Medulla oblongata (tissue), 1 donor: ENCODE measurements at regions not wholly inside any gene's neighbourhood (a gene's known extent, or its start where the extent isn't known, plus 50 kb on each side); places are given as distances from the start of the nearest gene placed in this dataset.

Source experiments
- DNase-seq: peaks from one replicate; pipeline ENCODE4 v3.0.0-alpha.2; 2015; ENCODE audit errors: extremely low spot score

DNA sequence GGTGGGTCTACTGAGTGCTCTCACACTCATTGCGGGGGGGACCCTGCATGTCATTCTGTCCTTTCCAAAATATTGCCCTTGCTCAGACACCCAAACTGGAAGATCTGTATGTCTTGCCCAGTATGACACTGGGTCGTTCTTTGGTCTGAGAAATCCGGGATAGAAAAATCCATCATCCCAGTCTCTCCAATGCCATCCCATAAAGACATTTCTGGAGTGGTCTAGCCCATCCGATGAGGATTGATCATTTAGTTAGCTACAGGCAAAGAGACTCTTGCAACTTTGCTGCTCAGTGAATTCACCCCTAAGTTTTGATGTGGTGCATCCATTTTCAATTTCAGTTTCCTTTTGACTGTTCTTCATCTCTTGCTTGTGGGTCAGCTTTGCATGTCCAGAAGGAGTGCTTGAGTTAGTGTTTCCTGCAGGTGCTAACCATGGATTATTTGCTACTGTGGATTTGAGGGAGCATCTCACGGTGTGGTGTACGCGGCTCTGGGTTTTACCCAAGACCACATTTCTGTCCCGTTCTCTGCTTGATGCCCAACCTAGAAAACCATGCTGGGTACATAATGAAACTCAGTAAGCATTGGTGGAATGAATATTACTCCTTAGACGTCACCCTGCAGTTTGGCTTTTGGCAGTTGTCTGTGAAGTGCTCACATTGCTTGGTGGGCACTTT, 247.0 kb upstream of the MKI67 start:
- no peak for DNase-seq

DNA sequence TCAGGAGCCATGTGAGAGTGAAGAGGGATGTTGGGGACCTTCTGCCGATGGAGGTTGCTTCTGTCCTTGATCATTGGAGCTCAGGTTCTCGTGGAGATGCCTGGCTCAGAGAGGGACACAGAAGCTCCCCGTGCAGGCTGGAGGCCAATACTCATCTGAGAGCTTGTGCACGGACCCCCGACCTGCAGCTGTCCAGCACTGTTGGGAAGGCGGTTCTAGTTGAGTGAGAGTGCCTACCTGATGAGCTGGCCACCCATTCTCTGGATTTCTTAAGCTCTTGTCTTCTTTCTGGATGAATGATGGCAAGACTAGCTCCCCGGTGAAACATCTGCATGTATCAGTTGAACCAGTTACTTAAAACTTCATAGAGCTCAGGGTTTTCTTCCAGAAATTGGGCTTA, 247.6 kb upstream of the MKI67 start:
- no peak for DNase-seq

DNA sequence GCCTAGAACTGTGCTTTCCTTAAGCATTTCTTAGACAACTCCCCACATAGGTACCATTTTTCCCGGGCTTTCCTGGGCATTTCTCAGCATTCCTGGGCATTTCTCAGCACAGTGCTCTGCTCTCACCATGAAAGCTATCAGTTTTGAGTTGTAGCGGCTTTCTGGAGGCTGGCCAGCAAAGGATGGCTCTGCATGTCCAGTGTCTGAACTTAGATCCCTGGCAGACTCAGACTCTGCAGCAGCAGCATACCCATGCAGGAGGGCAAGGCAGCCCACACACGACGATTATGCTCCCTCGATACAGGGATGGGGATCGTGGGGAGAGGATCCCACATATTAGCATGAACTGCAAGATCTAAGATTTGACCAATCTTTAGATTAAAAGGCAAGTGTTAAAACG, 248.9 kb upstream of the MKI67 start:
- no peak for DNase-seq

DNA sequence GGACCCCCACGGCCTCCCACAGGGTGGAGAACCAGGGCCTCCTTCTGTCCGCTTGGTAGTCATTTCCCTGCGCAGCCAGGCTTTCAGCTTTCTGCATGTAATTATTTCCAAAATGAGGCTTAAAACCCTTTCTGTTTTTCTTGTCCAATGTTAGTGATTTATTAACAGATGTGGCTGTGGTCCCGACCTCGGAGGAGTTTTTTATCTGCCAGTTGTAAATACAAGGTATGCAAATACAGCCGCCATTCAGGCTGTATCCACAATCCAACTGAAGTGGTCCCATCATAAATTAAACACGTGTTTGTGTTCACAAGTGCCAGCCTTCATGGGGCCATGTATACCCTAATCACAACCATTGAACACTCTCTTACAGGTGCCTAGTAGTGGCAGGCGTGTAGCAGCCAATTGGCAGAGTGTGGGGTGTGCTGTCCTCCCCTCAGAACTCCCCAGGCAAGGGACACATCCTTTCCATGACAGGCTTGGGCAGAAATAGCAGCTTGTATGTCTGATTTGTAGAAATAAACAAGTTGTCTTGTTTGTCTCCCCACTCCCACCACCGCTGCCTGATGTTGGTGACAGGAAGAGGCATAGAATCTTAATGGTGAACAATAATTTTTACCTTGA, 251.3 kb upstream of the MKI67 start:
- no peak for DNase-seq

DNA sequence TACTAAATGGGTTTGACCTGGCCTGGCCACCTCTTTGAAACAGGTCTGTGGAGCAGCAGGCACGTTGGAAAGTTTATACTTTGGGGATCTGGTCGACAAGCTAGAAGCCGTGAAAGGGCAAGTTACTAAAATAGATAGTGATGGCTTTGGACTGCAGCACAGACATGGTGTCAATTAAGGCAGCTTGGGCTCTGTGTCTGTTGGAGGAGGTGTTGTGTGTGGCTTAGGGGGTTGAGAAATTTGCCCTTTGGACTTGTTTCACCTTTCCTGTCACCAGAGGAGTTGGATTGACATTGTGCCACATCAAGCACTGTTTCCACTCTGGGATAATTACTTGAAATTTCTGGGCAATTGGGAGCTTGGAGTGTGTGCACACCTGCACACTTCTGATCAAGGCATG, 251.8 kb upstream of the MKI67 start:
- DNase-seq, result no peak

DNA sequence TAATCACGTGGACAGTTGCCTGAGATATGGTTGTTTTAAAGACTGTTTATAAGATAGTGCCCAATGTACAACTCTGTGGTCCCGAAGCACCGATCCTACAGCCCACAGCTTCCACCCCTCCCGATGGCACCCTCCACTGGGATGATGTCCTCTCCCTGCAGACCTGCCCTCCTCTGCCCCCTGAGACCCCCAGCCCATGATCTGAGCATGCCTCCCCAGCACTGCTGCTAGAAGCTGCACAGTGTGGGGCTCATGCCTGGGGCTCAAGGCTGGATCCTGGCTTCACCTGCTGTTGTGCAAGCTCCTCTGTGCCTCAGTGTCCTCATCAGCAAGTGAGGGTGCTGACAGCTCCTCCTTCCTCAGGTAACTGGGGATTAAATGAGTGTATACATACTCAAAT, 254.7 kb upstream of the MKI67 start:
- no peak for DNase-seq

DNA sequence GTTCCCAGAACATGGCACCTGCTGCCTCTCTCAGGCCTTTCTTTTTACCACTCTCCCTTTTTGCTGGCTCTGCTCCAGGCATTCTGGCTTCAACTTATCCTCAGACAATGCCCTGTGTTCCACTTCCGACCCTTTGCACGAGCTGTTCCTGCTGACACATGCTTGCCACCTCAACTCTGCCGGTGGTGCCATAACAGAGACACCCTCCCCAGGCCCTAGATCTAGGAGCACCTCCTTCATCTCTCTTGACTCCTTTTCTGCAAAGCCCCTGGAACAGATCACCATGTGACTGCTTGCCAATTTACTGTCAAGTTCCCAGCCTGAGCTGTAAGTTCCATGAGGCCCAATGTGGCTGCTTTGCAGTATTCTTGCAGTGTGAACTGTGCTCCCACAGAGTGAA, 256.0 kb upstream of the MKI67 start:
- no peak for DNase-seq

DNA sequence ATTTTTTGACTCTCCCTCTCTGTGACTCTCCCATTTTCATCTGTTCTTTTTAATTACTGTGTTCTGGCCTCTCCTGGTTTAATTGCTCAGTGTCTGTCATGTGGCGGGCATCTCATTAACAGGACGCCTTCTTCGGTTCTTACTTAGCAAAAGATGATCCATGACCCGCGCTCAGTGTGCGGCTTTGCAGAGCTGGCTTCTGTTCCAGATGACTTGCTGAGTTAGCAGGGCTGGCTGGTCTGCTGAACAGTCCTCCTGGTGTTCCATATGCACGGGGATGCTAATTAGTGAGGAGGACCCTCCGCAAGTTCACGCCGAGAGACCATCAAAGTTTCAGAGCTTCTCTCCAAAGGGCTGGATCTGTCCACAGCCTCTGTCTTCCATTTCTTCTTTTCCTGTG, 258.6 kb upstream of the MKI67 start:
- no peak for DNase-seq

DNA sequence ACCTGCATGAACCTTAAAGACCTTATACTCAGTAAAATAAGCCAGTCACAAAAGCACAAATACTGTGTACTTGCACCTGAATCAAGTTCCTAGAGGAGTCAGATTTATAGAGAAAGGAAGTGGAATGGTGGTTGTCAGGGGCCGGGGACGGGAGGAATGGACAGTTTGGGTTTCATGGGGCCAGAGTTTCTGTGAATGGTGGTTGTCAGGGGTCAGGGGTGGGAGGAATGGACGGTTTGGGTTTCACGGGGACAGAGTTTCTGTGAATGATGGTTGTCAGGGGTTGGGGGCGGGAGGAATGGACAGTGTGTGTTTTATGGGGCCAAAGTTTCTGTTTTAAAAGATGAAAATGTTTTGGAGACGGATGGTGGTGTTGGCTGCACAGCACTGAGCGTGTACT, 260.0 kb upstream of the MKI67 start:
- no peak for DNase-seq

DNA sequence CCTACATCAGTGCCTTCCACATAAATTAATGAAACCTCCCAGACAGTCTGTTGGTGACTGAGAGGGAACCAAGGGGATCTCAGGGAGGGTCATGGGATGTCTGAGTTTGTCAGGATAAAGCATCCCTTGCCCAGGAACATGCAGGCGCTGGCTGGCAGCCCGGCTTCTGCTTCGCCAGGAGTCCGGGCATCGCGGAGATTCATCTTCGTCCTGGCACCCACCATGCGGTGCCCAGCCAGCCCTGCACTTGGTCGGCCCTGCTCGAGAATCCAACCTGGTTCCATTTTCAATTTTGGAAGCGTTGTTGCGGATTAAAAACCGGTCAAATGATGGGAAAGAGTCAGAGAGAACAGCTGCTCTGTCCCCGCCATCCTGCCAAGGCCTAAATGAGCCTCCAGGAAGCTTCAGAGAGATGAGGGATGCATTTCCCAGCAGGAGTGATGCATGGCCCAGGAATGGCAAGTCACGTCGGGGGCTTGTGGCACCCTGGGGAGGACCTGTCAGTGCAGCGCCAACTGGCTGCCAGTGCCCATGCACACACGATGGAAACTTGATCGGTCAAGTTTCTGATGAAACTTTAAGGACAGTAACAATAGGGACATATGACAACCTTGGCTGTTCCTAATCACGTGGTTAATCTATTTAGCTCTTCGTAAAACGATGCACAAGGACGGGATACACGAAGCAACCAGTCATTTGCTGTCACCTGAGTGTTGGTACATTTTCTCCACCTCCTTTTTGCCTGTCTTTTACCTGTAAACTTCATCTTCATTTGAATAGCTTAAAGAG, 260.8 kb upstream of the MKI67 start:
- no peak for DNase-seq

DNA sequence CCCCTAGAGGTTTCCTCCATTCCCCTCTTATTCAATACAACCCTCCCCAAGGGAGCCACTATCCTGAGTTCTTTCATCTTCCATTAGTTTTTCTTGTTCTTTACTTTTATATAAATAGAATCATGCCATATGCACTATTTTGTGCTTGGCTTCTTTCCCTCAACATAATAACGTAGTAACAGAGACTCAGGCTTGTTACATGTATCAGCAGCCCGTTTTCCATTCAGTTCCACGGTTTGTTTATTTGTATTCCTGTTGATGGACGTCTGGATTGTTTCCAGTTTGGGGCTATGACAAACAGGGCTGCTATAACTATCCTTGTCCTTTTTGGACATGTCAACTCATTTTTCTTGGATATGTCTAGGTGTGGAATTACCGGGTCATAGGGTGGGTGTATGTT, 264.4 kb upstream of the MKI67 start:
- DNase-seq, result no peak

DNA sequence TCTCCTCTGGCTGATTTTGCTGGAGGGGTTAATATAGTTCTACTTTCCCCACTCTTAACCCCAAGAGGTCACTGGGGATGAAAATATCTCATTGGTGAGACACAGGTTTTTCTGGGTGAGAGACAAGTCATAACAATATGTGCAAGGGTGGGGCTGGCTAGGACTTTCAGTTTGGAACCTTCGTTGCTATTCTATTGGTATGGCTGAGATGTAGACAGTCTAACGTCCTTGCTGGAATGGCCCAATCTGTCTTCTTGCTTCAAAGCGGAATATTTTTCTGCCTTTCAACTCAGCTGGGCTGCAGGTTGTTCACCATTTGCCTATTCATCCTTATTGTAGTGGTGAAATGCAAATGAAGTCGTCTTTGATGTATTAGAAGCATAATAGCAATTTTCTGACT, 267.3 kb upstream of the MKI67 start:
- no peak for DNase-seq

DNA sequence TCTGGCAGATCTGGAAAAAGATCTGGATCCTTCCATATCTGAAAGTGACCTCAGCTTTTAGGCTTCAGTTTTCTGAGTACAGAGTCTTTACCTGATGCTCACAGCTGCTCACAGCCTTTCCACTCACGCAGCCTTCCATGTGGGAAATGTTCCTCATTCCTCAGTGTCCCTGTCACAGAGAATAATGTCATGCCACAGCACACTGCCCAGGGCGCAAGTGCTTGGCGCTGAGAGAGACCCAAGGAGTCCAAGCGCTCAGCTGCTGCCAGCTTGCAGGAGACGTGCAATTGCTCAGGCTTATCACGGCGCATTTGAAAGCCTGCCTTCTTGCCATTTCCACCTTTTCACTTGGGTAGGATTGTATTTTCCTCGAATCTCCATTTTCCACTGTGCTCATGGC, 271.9 kb upstream of the MKI67 start:
- no peak for DNase-seq

DNA sequence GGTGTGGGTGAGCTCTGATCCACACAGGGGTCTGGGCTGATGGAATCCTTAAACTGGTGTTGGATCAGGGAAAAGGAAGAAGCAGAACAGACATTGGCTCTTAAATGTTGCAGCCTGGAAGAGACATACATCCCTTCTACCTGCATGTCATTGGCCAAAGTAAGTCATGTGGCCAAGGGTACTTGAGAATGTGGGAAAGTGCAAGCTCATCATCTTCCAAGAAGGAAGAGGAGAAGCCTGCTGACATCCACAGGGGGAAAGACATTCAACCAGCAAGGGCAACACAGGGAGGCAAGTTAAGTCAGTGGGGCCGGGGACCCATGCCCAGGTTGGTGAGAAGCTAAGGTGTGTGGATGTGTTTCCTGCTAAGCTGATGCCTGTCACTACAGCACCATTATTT, 272.8 kb upstream of the MKI67 start:
- no peak for DNase-seq

DNA sequence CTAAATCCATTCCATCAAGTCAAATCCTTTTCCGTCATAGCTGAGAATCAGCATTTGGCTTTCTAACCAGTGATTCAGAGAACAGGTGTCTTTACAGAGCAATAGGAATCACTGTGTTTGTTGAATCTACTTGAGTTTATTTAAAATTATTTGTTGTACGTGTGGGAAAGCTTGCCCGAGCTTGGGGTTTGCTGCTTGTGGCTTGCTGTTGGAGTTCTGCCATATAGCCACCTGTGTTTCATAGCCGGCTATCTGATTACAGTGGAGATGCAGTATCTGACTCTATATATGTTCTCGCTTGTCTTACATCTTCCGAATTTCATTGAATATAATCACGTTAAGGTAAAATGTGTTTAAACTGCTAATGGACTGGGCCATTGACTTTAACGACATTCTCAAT, 274.3 kb upstream of the MKI67 start:
- no peak for DNase-seq

DNA sequence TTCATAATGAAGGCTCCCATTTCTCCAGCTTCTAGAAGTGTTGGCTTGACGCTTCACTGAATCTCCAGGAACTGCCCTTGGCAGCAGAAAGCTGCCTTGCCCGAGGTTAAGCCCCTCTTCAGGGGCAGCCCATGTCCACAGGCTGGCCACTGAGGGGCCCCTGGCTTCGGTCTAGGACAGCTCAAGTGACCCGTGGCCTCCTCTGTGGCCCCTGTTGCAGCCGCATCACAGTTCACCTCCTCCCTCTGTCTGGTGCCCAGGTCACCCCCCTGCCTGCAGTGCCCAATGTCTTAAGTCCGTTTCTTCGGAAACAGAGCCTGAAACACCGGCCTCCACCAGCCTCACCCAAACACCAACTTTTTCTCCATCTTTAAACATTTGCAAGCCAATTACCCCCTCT, 279.2 kb upstream of the MKI67 start:
- DNase-seq, result no peak

DNA sequence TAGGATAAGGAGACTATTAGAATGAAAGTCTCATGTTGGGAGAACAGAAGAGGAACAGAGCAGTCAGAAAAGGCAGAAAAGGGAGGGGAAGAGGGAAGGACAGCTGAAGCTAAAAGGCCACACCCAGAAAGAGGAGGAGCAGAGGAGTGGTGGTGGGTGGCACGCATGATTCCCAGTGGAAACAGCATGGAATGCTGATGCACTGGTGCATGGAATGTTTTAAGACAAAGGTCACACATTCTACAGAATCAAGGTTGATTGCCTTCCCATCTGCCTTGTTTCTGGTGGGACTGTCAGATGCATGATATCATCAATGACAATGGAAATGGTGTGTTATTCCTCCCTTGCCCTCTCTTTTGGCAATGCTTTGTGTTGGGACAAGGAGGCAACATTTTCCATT, 285.4 kb upstream of the MKI67 start:
- DNase-seq, result no peak

DNA sequence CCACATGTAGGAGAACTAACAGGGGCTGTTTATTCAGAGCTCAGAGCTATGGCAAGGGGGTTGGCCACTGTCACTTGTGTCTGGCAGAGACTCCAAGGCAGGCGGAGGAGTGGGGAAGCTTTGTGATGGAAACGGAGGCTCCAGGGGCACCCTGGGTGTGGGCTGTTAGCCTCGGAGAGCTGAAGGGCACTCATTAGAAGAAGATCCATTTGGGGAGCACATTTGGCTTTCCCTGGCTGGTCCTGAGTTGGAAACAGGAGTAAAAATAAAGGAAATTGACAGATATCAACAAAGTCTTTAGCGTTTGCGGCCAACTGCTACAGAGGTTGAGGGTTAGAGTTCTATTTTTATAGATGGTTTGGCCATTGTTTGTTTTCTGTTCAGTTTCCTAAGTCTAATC, 288.3 kb upstream of the MKI67 start:
- no peak for DNase-seq

DNA sequence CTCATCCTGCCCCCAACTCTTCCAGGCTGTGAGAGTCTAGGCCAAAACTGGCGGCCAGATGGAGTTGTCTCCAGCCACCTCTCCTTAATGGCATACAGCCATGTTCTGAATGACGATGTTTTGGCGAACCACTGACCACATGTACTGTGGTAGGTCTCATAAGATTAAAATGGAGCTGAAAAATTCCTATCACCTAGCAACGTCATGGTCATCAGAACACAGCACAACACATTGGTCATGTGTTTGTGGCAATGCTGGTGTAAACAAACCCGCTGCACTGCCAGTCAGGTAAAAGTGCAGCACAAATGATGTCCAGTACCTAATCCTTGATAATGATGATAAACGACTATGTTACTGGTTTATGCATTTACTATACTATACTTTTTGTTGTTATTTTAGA, 290.0 kb upstream of the MKI67 start:
- no peak for DNase-seq

DNA sequence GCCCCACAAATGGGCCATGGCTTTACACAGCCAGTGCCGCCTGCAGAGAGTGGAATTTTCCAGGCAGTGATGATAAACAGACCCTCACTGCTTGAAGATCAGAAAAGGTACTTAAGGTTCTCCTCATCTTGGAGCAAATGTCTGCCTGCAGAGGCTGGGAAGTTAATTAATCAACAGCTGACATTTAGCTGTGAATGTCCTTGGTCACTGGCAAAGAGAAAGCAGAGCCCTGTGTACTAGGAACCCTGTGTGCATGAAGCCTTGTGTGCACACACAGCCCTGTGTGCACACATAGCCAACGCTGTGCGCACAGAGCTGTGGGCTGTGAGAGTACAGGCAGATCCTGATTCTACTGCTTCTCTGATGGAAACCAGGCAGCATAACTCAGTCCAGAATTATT, 291.6 kb upstream of the MKI67 start:
- no peak for DNase-seq

DNA sequence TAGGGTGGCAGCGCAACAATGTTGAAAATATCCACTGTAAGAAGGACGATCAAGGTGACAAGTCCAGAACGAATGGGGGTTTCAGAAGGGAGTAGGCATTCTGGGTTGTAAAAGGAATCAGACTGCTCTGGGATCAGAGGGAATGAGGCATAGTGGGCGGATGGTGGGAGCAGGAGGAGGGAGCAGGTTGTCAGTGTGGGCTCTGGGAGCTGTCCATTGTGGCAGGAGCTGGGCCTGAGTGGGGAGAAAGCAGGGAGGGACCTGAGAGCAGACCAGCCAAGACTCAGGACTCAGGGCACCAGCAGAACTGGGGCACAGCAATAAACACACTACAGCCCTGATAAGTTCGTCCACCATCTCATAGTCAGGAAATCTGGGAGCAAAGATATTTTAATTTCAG, 292.6 kb upstream of the MKI67 start:
- DNase-seq, result no peak

DNA sequence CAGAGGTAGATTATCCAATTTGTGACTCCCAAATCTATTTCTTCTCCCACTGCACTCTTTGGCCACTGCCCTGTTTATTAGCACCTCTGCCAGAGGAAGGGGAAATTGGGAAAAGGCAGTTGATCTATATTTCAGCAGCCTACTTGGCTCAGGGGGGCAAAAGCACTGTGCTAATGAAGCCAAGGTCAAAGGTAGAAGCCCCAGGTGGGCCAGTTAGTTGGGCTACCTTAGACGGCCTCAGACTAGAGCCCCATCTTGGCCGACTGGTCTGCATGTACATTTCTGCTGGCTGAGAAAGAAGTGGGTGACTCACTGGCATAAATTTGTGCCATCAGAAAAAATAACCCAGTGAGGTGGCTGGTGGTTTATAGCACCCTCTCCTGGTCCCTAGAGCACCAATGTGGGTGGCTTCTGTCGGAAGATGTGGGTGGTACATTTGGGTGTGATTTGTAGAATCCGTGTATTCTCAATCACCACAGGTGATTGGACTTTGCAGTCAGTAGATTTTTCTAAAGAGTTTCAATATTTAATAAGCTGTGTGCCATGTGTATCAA, 293.3 kb upstream of the MKI67 start:
- no peak for DNase-seq

DNA sequence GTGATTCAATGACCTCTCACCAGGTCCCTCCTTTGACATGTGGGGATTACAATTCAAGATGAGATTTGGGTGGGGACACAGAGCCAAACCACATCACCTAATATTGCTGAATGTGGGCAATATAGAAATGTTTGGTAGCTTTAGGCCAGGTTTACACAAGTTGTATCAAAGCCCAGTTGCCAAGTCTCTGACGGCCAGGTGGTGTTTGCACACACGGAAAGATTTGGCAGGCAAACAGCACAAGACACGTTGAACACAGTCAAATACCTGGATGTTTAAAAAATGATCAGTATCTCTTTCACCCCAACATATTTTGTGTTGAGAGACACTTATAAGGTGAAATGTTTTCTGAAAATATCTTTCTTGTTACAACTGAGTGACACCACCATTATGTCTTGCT, 294.4 kb upstream of the MKI67 start:
- DNase-seq, result no peak
